ENCODE measurements at regions not wholly inside any gene's neighbourhood (a gene's known extent, or its start where the extent isn't known, plus 50 kb on each side); places are given as distances from the start of the nearest gene placed in this dataset.
"Not testable (repeated sequence)": the region's sequence is repeated elsewhere in the genome, so short reads cannot be mapped to it uniquely, and the experiment has no call there.

GRCh38 chr11:81218440-81218839 is 1515.2 kb downstream of the FAM181B start:
- intact Hi-C loops (cut with micrococcal nuclease): no loop called here

DNA sequence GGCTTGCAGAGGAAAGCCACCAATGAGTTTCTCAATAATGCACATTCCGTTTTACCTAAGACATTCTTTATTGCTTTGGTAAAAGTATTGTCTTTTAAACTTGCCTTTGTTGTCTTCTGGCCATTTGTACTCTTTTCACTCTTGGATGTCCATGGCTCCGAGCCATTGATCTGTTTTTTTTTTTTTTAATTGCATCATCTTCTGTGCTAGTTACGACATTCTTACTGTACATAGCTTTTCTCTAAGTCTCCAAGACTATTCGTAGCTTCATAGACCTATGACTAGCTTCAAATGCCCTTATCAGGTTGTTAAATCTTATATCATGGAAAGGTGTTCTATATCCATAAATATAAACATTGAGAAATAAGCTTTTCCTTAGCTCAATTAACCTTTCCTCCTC is 1522.6 kb downstream of the FAM181B start:
- intact Hi-C loops (cut with micrococcal nuclease): no loop called here

- intact Hi-C loops (cut with micrococcal nuclease): no loop called here
Observed at GRCh38 chr11:81207421-81208054, 1526.1 kb downstream of the FAM181B start.

DNA sequence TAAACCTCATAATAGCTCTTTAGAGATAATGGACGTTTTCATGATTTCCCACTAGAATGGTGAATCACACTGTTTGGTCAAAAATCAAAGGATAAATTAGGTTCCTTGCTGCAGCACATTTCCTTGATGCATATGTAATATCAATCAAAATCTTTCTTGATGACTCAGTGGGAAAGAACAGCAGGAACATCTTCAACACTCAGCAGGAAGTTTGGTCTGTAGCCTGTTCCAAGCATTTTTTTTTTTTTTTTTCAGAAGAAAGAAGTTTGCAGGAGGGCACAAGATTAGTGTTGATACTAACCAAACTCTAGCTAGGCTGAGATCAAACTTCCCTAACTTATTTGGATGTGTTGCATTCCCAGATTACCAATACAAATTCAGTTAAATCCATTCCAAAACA is 1529.8 kb downstream of the FAM181B start:
- intact Hi-C loops (cut with micrococcal nuclease): no loop called here

DNA sequence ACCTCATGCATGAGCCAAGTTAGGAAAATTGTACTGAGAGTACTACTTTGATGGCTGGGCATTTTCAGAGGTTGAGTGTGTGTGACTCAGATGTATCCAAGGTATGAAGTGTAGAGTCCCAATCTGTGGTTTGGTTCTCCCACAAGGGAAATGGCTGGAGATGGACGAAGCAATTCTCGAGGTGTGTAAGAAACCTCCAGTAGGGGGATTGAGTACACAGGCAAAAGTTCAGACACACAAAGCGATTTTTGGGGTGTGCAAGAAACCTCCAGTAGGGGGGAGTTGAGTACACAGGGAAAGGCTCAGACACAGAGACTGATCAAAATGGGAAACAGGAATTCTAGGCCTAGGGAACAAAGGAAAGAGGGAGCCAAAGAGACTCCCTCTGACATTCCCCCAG is 1536.3 kb downstream of the FAM181B start:
- intact Hi-C loops (cut with micrococcal nuclease): no loop called here

DNA sequence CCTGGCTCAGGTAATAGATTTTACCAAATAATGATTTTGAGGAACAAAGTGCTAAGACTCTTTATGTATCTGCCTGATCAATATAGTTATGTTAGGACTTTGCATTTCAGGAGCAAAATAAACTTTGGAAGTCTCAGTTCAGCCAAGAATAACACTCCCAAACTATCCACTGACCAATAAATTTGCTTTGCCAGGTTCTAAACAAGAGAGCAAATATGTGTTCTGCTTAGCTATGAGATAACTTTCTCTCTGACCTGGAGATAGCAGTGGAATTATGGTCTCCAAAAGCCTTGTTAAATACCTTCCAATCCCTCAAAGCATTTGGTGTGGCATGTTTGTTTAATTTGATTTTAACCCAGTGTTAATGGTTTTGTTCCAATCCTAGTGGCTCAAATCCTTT is 1541.1 kb downstream of the FAM181B start:
- intact Hi-C loops (cut with micrococcal nuclease): no loop called here

GRCh38 chr11:81190546-81190945 is 1543.1 kb downstream of the FAM181B start:
- intact Hi-C loops (cut with micrococcal nuclease): no loop called here

DNA sequence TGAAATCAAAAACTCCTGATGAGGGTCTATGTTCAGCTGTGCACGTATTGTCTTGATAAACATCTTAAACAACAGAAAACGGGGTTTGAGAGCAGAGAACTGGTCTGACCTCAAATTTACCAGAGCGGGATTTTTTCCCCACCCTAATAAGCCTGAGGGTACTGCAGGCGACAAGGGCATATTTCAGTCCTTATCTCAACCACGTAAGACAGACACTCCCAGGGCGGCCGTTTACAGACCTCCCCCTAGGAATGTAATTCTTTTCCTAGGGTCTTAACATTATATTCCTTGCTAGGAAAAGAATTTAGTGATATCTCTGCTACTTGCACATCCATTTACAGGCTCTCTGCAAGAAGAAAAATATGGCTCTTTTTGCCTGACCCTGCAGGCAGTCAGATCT is 1546.6 kb downstream of the FAM181B start:
- intact Hi-C loops (cut with micrococcal nuclease): not testable (repeated sequence)

DNA sequence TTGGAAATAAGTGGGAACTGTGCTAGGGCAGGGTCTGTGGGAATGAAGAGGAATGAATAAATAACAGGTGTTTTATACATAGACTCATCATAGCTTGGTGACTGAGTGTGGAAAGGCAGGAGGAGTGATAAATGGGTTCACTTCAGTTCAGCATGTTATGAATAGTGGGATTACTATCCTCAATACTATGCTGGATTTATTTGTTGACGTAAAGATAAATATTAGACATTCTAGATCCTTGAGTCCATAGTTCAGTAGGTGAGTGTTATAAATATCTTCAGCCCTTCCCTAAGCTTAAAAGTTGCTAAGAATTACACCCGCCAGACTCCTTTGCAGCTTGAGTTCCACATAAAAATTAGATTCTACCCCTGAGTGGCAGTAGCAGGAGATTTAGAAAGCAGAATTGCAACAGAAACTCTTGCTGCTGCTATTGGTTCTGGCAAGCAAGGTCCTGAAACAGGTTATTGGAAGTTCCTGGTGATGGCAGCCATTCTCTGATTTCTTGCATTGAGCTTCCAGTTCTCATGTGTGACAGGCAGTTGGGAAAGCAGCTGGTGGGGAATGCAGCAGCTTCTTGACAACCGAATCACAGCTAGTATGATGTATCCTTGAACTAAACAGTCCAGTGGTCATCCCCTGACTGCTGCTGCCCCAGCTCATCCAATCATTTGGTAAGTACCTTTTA is 1558.9 kb downstream of the FAM181B start:
- intact Hi-C loops (cut with micrococcal nuclease): no loop called here

DNA sequence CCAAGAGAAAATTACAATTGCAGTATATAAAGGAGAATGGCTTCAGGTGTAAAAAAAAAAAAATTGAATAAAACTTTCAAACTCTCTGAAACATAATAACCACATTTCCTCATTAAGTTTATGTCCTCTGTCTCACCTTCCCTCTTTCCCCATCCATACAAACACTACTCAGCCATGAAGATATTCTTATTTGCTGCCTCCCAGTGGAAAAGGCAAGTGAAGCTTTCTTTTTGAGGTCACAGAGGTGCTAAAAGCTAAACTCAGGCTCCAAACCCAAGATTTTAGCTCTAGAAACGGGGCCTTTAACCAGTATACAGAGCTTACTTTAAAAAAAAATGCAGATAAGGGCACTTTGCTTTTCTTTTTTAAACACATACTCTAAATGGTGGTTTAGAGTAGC is 1568.5 kb downstream of the FAM181B start:
- intact Hi-C loops (cut with micrococcal nuclease): no loop called here

DNA sequence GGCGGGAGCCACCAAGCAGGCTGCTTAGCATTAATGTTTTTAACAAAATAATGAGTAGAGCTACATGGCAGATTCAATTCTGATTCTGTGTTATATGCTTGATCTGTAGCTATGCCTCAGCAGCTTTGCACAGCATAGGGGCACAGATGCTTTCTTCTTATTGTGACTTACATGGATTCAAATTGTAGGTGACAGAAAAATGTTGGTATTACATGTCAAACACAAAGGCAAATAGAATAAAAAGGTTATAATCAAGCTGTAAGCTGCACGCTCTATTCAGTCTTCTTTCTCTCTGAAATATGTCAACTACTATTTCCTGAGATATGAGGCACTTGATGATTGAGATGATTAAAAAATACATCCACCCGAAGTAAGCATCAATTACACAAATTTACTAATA is 1573.8 kb downstream of the FAM181B start:
- intact Hi-C loops (cut with micrococcal nuclease): no loop called here

DNA sequence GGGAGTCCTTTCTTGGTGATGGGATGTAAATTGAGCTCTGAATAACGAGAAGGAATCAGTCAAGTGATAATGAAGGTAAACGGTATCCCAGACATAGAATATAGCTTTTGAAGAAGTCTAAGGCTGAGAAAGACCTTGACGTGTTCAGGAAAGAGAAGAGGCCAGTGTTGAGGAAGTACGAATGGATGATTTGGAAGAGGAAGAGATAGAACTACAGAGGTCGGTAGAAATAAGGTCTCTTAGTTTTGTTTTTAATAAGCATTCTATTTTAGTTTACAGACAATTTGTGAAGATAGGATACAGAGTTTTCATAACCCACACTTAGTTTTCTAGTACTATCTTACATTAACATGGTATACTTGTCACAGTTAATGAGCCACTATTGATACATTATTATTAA is 1598.1 kb downstream of the FAM181B start:
- intact Hi-C loops (cut with micrococcal nuclease): no loop called here

- intact Hi-C loops (cut with micrococcal nuclease): no loop called here
Observed at GRCh38 chr11:81129618-81130017, 1604.0 kb downstream of the FAM181B start.

DNA sequence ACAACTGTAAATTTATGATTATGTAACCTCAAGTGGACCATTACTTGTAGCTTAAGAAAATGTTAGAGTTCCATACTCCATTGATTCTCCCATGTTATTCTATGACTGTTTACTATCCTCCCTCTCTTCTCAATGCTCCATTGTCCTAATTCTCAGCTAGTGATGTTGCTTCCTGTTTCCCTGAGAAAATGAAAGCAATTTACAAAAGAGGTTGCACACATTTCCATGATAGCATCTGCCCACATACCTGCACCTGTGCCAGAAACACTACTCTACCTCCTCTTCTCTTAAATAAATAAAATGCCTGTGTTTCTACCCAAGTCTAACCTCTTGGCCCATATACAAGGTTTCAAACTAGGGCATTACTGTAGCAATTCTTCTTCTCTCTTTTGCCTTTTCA is 1620.9 kb downstream of the FAM181B start:
- intact Hi-C loops (cut with micrococcal nuclease): no loop called here

- intact Hi-C loops (cut with micrococcal nuclease): no loop called here
Observed at GRCh38 chr11:81104051-81104450, 1629.6 kb downstream of the FAM181B start.

- intact Hi-C loops (cut with micrococcal nuclease): no loop called here
Observed at GRCh38 chr11:81098471-81098870, 1635.2 kb downstream of the FAM181B start.

DNA sequence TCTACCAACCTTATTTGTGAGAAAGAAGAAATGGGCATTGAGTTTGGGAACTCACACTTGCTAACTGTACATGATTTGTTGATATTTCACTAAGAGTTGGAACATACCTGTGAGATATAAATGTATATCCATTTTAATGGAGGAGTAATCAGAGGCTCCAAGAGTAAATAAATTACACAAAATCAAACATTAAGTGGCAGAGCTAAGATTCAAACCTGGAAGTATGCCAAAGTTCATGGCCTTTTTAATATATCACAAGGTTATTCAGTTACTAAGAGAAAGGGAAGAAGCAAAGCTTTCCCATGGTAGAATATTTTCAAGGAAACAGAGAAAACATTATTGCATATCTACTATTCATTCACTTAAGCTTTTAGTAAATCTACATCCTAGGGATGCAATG is 1641.1 kb downstream of the FAM181B start:
- intact Hi-C loops (cut with micrococcal nuclease): no loop called here

DNA sequence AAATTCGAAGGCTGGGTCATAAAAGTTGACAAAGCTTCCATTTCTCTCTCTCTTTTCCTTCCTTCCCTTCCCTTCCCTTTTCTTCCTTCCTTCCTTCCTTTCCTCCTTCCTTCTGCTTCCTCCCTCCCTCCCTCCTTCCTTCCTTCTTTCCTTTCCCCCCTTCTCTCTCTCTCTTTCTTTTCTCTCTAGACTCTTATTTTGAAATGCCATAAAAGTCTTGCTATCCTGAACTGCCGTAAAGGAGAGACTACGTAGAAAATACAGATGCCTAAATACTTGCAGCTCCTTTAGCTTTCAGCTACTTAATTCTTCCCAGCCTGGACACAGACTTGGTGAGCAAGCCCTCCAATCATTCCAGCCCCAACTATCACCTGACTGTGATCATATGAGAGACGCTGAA is 1644.4 kb downstream of the FAM181B start:
- intact Hi-C loops (cut with micrococcal nuclease): no loop called here

DNA sequence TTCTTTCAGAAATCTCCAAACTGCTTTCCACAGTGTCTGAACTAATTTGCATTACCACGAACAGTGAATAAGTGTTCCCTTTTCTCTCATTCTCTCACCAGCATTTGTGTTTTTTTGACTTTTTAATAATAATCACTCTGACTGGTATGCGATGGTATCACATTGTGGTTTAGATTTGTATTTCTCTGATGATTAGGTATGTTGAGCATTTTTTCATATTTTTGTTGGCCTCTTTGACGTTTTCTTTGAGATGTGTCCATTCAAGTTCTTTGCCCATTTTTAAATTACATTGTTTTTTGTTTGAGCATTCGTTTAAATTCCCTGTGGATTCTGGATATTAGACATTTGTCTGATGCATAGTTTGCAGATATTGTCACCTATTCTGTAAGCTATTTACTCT is 1639.6 kb upstream of the TENM4 start:
- intact Hi-C loops (cut with micrococcal nuclease): no loop called here

GRCh38 chr11:81072273-81072672 is 1631.4 kb upstream of the TENM4 start:
- intact Hi-C loops (cut with micrococcal nuclease): loop anchor here (5.0 kb wide), 1 partner anchor 1365 kb away; no protein-coding TSS in a partner anchor

GRCh38 chr11:81071606-81072005 is 1630.8 kb upstream of the TENM4 start:
- intact Hi-C loops (cut with micrococcal nuclease): loop anchor here (5.0 kb wide), 1 partner anchor 1364 kb away; no protein-coding TSS in a partner anchor

GRCh38 chr11:81070948-81071347 is 1630.1 kb upstream of the TENM4 start:
- intact Hi-C loops (cut with micrococcal nuclease): loop anchor here (5.0 kb wide), 1 partner anchor 1364 kb away; no protein-coding TSS in a partner anchor

DNA sequence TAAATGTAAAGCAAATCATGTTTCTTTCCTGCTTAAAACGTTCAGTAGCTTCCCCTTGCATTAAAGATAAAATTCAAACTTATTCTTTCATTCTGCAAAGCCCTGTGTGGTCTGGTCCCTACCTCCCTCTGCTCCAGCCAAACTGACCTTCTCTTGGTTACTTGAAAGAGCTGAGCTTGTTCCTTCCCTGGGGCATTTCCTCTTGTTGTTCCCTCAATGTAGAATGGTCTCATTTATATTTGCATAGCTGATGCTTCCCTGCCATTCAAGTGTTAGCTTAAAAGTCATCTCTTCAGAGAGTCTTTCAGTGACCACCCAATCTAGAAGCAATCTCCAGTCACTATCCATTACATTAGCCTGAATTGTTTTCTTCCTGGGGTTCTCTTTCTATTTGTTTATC is 1618.5 kb upstream of the TENM4 start:
- intact Hi-C loops (cut with micrococcal nuclease): no loop called here
